GM12872 (cell line): ENCODE measurements at regions not wholly inside any gene's neighbourhood (a gene's known extent, or its start where the extent isn't known, plus 50 kb on each side); places are given as distances from the start of the nearest gene placed in this dataset.

Experiments used
- TF ChIP-seq, protein P1 (sequence below): IDR thresholded peaks from 3 replicates; pipeline ENCODE4 v1.5.1; 2011; ENCODE audit warnings: low read depth, mild to moderate bottlenecking, low read length, moderate library complexity; ENCODE audit not compliant: insufficient read depth

DNA sequence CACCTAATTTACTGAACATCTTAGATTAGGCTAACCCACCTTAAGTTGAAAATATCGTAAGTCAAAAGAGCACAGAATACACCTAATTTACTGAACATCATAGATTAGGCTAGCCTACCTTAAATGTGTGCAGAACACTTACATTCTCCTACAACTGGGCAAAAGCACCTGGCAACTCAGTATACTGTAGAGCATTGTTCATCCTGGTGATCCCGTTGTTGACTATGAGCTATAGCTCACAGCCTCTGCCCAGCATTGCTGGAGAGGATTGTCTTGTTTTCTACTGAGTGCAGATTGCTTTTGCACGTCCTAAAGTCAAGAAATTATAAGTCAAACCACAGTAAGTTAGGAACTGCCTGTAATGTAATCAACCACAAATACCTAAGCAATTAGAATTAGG, 531.8 kb upstream of the CDH6 start:
- TF ChIP-seq, protein P1, sequence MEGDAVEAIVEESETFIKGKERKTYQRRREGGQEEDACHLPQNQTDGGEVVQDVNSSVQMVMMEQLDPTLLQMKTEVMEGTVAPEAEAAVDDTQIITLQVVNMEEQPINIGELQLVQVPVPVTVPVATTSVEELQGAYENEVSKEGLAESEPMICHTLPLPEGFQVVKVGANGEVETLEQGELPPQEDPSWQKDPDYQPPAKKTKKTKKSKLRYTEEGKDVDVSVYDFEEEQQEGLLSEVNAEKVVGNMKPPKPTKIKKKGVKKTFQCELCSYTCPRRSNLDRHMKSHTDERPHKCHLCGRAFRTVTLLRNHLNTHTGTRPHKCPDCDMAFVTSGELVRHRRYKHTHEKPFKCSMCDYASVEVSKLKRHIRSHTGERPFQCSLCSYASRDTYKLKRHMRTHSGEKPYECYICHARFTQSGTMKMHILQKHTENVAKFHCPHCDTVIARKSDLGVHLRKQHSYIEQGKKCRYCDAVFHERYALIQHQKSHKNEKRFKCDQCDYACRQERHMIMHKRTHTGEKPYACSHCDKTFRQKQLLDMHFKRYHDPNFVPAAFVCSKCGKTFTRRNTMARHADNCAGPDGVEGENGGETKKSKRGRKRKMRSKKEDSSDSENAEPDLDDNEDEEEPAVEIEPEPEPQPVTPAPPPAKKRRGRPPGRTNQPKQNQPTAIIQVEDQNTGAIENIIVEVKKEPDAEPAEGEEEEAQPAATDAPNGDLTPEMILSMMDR: no peak

DNA sequence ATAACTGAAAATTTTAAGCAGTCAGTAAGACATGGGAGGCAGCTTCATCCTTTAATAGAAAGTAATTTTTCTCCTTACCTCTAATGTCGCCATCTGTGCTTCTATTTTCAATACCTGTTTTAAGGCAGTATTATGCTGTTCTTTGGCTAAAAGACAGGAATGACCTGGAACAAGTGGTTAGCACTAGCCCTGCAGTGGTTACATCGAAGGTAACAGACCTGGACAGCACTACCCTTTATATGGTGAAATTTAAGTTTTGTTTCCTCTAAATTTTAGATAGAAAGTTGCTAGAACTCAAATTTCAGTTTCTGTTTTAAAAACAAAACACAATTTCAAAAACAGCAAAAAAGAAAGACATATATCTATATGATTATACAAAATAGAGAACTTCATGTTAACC, 534.1 kb upstream of the CDH6 start:
- TF ChIP-seq, protein P1: no peak

DNA sequence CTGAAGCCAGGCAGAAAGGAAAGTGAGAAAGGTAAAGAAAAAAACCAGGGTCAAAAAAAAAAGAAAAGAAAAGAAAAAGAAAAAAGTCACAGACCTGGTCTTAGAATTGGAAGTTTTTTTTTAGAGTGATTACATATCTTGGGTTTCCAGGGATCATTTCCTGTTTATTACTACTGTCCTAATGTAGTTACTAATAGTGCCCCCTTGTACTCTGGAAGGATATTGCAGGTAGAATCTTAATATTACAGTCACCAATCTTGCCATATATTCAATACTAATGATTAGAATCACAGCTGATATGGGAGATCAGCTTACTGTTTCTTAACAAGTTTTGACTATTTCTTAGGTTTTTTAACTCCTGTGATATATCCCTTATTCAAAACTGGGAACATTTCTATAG, 543.2 kb upstream of the CDH6 start:
- TF ChIP-seq, protein P1: no peak

DNA sequence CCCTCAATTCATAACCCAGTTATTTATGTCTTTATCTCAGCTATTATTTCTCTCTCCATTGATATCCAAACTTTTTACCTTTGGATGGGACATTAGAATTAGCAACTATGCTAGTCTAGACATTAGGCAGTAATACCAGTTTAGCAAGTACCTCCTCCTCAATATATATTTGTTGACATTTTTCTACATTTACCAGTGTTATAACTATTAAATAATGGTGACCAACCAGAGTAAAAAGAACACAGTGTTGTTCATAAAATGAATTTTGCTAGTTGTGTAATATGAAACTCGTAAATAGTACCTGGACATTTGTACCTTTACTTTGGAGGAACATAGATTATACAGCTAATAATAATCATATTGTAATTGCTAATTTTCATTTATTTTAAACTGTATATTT, 554.6 kb upstream of the CDH6 start:
- TF ChIP-seq, protein P1: no peak

DNA sequence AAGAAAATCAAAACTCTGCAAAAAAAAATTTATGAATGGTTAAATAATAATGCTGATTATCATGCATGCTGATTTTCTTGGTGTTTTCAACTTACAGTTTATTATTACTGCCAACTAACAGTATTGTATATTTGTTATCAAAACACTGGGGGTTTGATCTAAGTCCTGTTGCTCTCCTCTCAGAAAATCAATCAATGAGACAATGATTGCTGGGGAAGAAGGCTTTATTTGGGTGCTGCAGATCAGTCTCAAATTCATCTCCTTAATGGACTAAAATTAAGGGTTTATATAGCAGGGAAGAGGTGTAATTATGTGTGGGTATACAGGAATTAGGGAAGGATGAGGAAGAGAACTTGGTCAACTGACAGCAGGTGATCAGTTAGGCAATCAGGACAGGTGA, 565.5 kb upstream of the CDH6 start:
- TF ChIP-seq, protein P1: no peak

DNA sequence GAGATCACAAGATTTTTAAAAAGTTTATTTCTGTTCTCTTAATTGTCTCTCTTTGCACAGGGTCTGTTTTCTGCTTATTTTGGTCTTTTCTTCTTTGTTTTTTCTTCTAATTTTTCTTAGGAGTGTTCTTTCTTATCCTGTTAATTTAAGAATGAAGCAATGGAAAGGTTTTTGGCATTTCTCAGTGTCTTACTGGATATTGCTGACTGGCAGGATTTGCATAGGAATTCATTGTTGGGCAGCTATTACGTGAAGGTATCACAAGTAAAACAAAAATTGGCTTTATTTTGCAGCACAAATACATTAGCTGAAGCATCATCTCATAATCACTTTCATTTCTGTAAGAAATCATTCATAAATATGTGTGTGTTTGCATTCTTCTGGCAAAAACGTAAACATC, 566.9 kb upstream of the CDH6 start:
- TF ChIP-seq, protein P1: no peak

DNA sequence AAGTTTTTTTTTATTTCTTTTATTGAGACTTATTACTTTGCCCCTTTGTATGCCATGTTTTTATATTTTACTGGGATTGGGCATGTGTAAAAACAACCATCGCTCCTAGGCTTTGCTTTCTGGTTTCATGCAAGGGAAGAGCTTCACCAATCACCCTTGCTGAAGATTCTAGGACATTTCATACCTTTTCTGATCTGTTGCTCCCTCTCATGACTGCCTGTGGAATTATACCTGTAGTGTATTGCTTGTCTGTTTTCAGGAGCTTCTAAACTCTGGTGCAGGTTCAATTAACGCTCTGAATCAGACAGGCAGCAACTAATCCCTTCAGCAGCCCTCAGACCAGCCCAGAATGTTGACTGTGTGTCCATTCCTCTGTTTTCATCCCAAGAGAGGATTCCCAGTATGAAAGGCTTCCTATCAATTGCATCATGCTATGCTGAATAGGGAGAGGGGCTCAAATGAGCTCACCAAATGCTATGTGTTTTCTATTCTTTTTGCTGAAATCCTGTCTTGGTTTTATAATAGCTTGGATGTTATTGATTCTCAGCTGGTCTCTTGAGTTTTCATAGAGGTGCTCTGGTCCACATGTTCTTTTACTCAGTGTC, 572.9 kb upstream of the CDH6 start:
- TF ChIP-seq, protein P1: no peak

DNA sequence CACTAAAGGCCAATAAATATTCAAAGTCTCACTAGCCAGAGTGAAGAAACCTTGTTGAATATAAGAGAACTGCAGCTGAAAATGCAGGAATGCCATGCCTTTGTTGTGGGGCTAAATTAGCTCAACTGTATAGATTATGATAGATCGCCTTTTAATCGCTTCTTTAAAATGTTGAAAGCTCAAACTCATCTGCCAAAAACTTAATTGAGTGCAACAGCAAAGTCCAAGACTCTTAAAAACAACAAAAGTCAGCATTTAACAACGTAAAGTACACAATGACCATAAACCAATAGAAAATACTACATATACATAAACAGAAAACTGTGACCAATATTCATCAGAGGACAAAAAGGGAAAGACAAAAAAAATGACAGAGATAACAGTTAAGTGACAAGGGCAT, 585.0 kb upstream of the CDH6 start:
- TF ChIP-seq, protein P1: no peak
